ENCODE measurements at regions not wholly inside any gene's neighbourhood (a gene's known extent, or its start where the extent isn't known, plus 50 kb on each side); places are given as distances from the start of the nearest gene placed in this dataset.

- WGBS, 2 experiments (ENCODE audit: insufficient coverage in 2 of 2) = 82 to 85% methylated on average over 4 of the region's 4 CpGs
- Histone ChIP-seq H3K4me3 (ENCODE audit: extremely low read depth, insufficient read depth, low read length, poor library complexity, severe bottlenecking) (no peak overlapping the region), H3K9me3 (ENCODE audit: control insufficient read depth, low read length) (no peaks in the 10 kb centered on the region), H3K4me1 (ENCODE audit: control insufficient read depth, insufficient read depth, low read length, poor library complexity, severe bottlenecking) (no peaks in the 10 kb centered on the region), H3K27ac (ENCODE audit: low read depth, low read length, severe bottlenecking) (no peak overlapping the region), H3K36me3 (ENCODE audit: control insufficient read depth, insufficient read depth, low read length) (no peaks in the 10 kb centered on the region)
Observed at GRCh38 chr5:162393534-162393933, 326.0 kb downstream of the GABRG2 start.

DNA sequence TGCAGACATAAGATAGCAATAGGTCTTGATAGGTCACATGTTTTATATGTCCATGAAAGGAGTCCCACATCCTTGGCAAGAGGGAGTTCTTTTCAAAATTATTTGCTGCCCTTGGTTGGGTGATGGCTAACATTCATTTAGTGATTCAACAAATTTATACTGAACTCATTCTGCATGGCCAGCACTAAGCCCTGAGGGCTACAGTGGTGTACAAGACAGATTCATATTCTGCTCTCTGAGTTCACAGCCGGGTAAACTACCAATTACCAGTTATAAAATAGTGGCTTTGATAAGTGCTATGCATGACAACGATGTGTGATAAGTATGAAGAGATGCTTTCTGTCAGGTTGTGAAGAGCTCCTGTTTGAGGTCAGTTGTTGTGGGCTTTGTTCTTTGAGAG, 340.0 kb downstream of the GABRG2 start:
- 86 to 92% methylated on average over 1 to 2 of the region's 2 CpGs for WGBS, 2 experiments (ENCODE audit: insufficient coverage in 2 of 2)
- Histone ChIP-seq H3K27ac (ENCODE audit: low read depth, low read length, severe bottlenecking) (no peak overlapping the region), H3K36me3 (ENCODE audit: control insufficient read depth, insufficient read depth, low read length) (no peaks in the 10 kb centered on the region), H3K4me3 (ENCODE audit: extremely low read depth, insufficient read depth, low read length, poor library complexity, severe bottlenecking) (no peak overlapping the region), H3K9me3 (ENCODE audit: control insufficient read depth, low read length) (no peaks in the 10 kb centered on the region), H3K4me1 (ENCODE audit: control insufficient read depth, insufficient read depth, low read length, poor library complexity, severe bottlenecking) (no peaks in the 10 kb centered on the region)

- Histone ChIP-seq H3K4me3 (ENCODE audit: extremely low read depth, insufficient read depth, low read length, poor library complexity, severe bottlenecking) (no peak overlapping the region), H3K27ac (ENCODE audit: low read depth, low read length, severe bottlenecking) (no peak overlapping the region), H3K9me3 (ENCODE audit: control insufficient read depth, low read length) (no peaks in the 10 kb centered on the region), H3K36me3 (ENCODE audit: control insufficient read depth, insufficient read depth, low read length) (no peaks in the 10 kb centered on the region), H3K4me1 (ENCODE audit: control insufficient read depth, insufficient read depth, low read length, poor library complexity, severe bottlenecking) (no peaks in the 10 kb centered on the region)
- 94 to 96% methylated on average over 4 to 5 of the region's 8 CpGs for WGBS, 2 experiments (ENCODE audit: insufficient coverage in 2 of 2)
Observed at GRCh38 chr5:162410365-162410764, 342.8 kb downstream of the GABRG2 start.

DNA sequence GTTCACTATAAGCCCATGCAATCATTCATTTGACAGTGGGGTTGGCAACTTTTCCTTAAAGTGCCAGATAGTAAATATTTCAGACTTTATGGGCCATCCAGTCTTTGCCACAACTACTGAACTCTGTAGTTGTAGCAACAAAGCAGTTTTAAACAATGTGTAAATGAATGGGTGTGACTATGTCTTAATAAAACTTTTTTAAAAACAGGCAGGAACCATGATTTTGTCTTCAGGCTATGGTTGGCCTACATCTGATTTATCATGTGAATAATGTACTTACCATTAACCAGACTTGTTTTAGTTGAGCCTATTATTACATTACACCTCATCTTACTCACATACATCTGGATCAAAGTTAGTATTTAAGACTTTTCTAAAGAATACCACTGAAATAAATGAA, 361.6 kb downstream of the GABRG2 start:
- no peak overlapping the region for H3K4me3 ChIP-seq (ENCODE audit: extremely low read depth, insufficient read depth, low read length, poor library complexity, severe bottlenecking)
- no peaks in the 10 kb centered on the region for H3K9me3 ChIP-seq (ENCODE audit: control insufficient read depth, low read length)
- no peak overlapping the region for H3K27ac ChIP-seq (ENCODE audit: low read depth, low read length, severe bottlenecking)
- H3K36me3 ChIP-seq (ENCODE audit: control insufficient read depth, insufficient read depth, low read length) = no peaks in the 10 kb centered on the region
- H3K4me1 ChIP-seq (ENCODE audit: control insufficient read depth, insufficient read depth, low read length, poor library complexity, severe bottlenecking) = no peaks in the 10 kb centered on the region

- Histone ChIP-seq H3K27ac (ENCODE audit: low read depth, low read length, severe bottlenecking) (no peak overlapping the region), H3K4me1 (ENCODE audit: control insufficient read depth, insufficient read depth, low read length, poor library complexity, severe bottlenecking) (no peaks in the 10 kb centered on the region), H3K4me3 (ENCODE audit: extremely low read depth, insufficient read depth, low read length, poor library complexity, severe bottlenecking) (no peak overlapping the region), H3K36me3 (ENCODE audit: control insufficient read depth, insufficient read depth, low read length) (no peaks in the 10 kb centered on the region), H3K9me3 (ENCODE audit: control insufficient read depth, low read length) (no peaks in the 10 kb centered on the region)
- WGBS, 2 experiments (ENCODE audit: insufficient coverage in 2 of 2) = 83 to 87% methylated on average over 1 of the region's 1 CpG
Observed at GRCh38 chr5:162434281-162434680, 366.7 kb downstream of the GABRG2 start.

DNA sequence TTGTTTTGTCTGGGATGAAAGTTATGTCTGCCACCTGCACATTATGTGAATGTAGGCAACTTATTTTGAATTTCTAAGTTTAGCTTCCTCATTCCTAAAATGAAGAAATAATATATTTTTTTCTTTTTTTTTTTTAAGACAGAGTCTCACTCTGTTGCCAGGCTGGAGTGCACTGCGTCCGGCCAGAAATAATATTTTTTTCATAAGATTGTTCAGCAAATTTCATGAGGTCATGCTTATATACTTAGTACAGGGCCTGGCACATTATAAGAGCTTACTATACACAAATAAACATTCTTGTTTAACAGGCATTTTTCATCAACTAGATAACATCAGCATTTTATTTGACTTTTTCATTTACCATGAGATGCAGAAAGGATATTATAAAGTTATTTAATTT, 368.5 kb downstream of the GABRG2 start:
- H3K27ac ChIP-seq (ENCODE audit: low read depth, low read length, severe bottlenecking) = no peak overlapping the region
- H3K4me3 ChIP-seq (ENCODE audit: extremely low read depth, insufficient read depth, low read length, poor library complexity, severe bottlenecking) = no peak overlapping the region
- no peaks in the 10 kb centered on the region for H3K36me3 ChIP-seq (ENCODE audit: control insufficient read depth, insufficient read depth, low read length)
- no CpG with 5 or more reads among the region's 2 CpGs for WGBS, 2 experiments (ENCODE audit: insufficient coverage in 2 of 2)
- H3K9me3 ChIP-seq (ENCODE audit: control insufficient read depth, low read length) = no peaks in the 10 kb centered on the region
- H3K4me1 ChIP-seq (ENCODE audit: control insufficient read depth, insufficient read depth, low read length, poor library complexity, severe bottlenecking) = no peaks in the 10 kb centered on the region

GRCh38 chr5:162444129-162444762, 376.7 kb downstream of the GABRG2 start:
- no peaks in the 10 kb centered on the region for H3K9me3 ChIP-seq (ENCODE audit: control insufficient read depth, low read length)
- no peak overlapping the region for H3K4me3 ChIP-seq (ENCODE audit: extremely low read depth, insufficient read depth, low read length, poor library complexity, severe bottlenecking)
- H3K27ac ChIP-seq (ENCODE audit: low read depth, low read length, severe bottlenecking) = no peak overlapping the region
- no peaks in the 10 kb centered on the region for H3K36me3 ChIP-seq (ENCODE audit: control insufficient read depth, insufficient read depth, low read length)
- no peaks in the 10 kb centered on the region for H3K4me1 ChIP-seq (ENCODE audit: control insufficient read depth, insufficient read depth, low read length, poor library complexity, severe bottlenecking)
- WGBS, 2 experiments (ENCODE audit: insufficient coverage in 2 of 2) = 74 to 97% methylated on average over 3 to 5 of the region's 6 CpGs

- no peak overlapping the region for H3K27ac ChIP-seq (ENCODE audit: low read depth, low read length, severe bottlenecking)
- H3K9me3 ChIP-seq (ENCODE audit: control insufficient read depth, low read length) = peaks cover 4% of the 10 kb centered on the region
- H3K36me3 ChIP-seq (ENCODE audit: control insufficient read depth, insufficient read depth, low read length) = no peaks in the 10 kb centered on the region
- H3K4me1 ChIP-seq (ENCODE audit: control insufficient read depth, insufficient read depth, low read length, poor library complexity, severe bottlenecking) = no peaks in the 10 kb centered on the region
- H3K4me3 ChIP-seq (ENCODE audit: extremely low read depth, insufficient read depth, low read length, poor library complexity, severe bottlenecking) = no peak overlapping the region
- WGBS, 2 experiments (ENCODE audit: insufficient coverage in 2 of 2) = 84 to 96% methylated on average over 4 of the region's 4 CpGs
Observed at GRCh38 chr5:162456086-162456485, 388.5 kb downstream of the GABRG2 start.

DNA sequence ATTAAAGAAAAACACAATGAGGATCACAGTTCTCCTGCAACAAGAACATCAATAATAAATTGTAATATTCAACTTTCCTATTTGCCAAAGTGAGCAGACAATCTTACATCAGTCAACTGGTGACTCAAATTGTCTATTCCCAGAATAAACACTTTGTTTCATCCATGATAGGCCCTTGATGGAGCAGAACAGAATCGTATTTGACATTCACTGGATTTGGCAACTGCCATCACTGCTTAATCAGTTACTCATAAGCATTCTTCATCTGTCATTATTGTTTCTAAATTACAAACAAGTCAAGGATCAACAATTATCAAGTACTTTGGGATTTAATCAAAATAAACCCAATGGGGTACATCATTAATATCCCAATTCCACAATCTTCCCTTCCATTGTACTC, 398.4 kb downstream of the GABRG2 start:
- H3K36me3 ChIP-seq (ENCODE audit: control insufficient read depth, insufficient read depth, low read length) = no peaks in the 10 kb centered on the region
- H3K9me3 ChIP-seq (ENCODE audit: control insufficient read depth, low read length) = no peaks in the 10 kb centered on the region
- no peaks in the 10 kb centered on the region for H3K4me1 ChIP-seq (ENCODE audit: control insufficient read depth, insufficient read depth, low read length, poor library complexity, severe bottlenecking)
- WGBS, 2 experiments (ENCODE audit: insufficient coverage in 2 of 2) = 83 to 100% methylated on average over 1 of the region's 1 CpG
- no peak overlapping the region for H3K4me3 ChIP-seq (ENCODE audit: extremely low read depth, insufficient read depth, low read length, poor library complexity, severe bottlenecking)
- no peak overlapping the region for H3K27ac ChIP-seq (ENCODE audit: low read depth, low read length, severe bottlenecking)

DNA sequence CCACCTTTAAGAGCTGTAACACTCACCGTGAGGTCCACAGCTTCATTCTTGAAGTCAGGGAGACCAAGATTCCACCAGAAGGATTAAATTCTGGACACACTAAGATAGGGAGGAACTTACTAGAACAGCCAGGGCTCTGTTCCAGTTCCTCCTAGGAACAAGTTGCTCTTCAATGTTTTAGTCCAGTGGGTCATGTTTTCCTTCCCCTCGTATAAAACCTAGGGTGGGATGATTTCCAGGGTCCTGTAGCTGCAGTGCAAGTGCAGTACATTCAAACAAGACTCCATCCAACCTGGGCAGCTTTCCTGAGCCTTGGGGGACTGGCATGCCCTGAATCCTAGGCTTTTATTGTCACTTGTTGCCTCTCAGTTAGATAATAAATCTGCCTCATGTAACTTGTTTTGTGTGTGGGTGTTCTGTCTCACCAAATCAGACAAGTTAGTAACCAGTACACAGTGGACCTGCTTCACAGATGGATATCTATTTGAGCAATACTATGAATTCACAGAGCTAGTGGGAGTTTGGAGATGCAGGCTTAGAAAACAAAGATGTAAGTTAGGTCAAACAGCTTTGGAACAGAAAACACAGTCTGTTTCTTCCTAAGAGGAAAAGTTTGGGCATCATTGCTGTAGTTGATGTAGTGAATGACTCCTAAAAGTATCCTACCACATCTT, 405.6 kb downstream of the GABRG2 start:
- H3K27ac ChIP-seq (ENCODE audit: low read depth, low read length, severe bottlenecking) = no peak overlapping the region
- H3K36me3 ChIP-seq (ENCODE audit: control insufficient read depth, insufficient read depth, low read length) = no peaks in the 10 kb centered on the region
- no peak overlapping the region for H3K4me3 ChIP-seq (ENCODE audit: extremely low read depth, insufficient read depth, low read length, poor library complexity, severe bottlenecking)
- H3K4me1 ChIP-seq (ENCODE audit: control insufficient read depth, insufficient read depth, low read length, poor library complexity, severe bottlenecking) = no peaks in the 10 kb centered on the region
- 76 to 83% methylated on average over 1 to 2 of the region's 2 CpGs for WGBS, 2 experiments (ENCODE audit: insufficient coverage in 2 of 2)
- no peaks in the 10 kb centered on the region for H3K9me3 ChIP-seq (ENCODE audit: control insufficient read depth, low read length)

- no peaks in the 10 kb centered on the region for H3K9me3 ChIP-seq (ENCODE audit: control insufficient read depth, low read length)
- no peak overlapping the region for H3K27ac ChIP-seq (ENCODE audit: low read depth, low read length, severe bottlenecking)
- no peaks in the 10 kb centered on the region for H3K36me3 ChIP-seq (ENCODE audit: control insufficient read depth, insufficient read depth, low read length)
- H3K4me1 ChIP-seq (ENCODE audit: control insufficient read depth, insufficient read depth, low read length, poor library complexity, severe bottlenecking) = no peaks in the 10 kb centered on the region
- H3K4me3 ChIP-seq (ENCODE audit: extremely low read depth, insufficient read depth, low read length, poor library complexity, severe bottlenecking) = no peak overlapping the region
Observed at GRCh38 chr5:162474239-162474638, 406.7 kb downstream of the GABRG2 start.

All from mesodermal cell (in vitro differentiated cells).